ENCODE measurements at regions not wholly inside any gene's neighbourhood (a gene's known extent, or its start where the extent isn't known, plus 50 kb on each side); places are given as distances from the start of the nearest gene placed in this dataset.

DNA sequence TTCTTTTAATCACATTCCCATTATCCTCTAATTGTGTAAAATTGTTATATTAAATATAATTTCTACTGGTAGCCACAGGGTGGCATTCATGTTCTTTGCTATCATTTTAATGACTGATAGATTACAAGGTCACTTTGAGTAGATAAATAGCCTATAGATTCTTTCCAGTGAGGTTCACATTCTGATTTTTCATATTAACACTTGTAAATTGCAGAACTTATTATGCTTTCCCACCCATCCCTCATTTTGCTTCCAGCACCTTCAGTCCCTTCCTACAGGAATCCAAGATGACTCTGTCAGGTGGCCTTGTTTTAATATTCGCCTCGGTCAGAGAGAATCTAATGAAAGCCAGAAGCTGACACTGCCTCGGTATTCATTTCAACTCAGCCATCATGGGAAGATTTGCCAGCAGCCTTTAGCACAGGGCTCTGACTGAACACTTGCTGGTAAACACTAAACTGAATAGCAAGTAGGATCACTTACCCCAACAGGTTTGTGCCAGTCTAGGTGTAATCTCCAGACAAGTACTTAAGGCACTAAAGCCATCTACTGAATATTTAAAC, 101.2 kb upstream of the FSHR start:
- H2AFZ ChIP-seq (ENCODE audit: control insufficient read depth, low read length): no peak overlapping the region
- no peaks in the 10 kb centered on the region for H4K20me1 ChIP-seq (ENCODE audit: control insufficient read depth, extremely low read depth, insufficient read depth, low read length)
- dilution Hi-C loops (cut with MboI; ENCODE audit: extremely low pct_ligation_motif_present, low sequenced_read_pairs): no loop called here
- no peak overlapping the region for H3K4me3 ChIP-seq (ENCODE audit: control insufficient read depth in 2 of 3, extremely low read depth in 1 of 3, insufficient read depth in 2 of 3, low read depth in 1 of 3, low read length in 3 of 3)
- no peak overlapping the region for H3K27ac ChIP-seq (ENCODE audit: control insufficient read depth, insufficient read depth, low read length)
- H3K4me1 ChIP-seq (ENCODE audit: control insufficient read depth, extremely low read depth, insufficient read depth, low read length): no peaks in the 10 kb centered on the region
- H3K9ac ChIP-seq (ENCODE audit: control insufficient read depth, extremely low read depth, insufficient read depth, low read length): no peak overlapping the region
- no peak for FAIRE-seq
- no peaks in the 10 kb centered on the region for H3K79me2 ChIP-seq (ENCODE audit: control insufficient read depth, insufficient read depth, low read length)
- no peaks in the 10 kb centered on the region for H3K9me3 ChIP-seq (ENCODE audit: control insufficient read depth, low read depth, low read length)
- H3K4me2 ChIP-seq (ENCODE audit: control insufficient read depth, extremely low read depth, insufficient read depth, low read depth, low read length): no peak overlapping the region
- H3K9me1 ChIP-seq (ENCODE audit: control insufficient read depth, extremely low read depth, insufficient read depth, low read length): no peaks in the 10 kb centered on the region
- no peaks in the 10 kb centered on the region for H3K36me3 ChIP-seq (ENCODE audit: control insufficient read depth in 2 of 2, extremely low read depth in 1 of 2, insufficient read depth in 2 of 2, low read length in 2 of 2)
- TF ChIP-seq, protein P1, sequence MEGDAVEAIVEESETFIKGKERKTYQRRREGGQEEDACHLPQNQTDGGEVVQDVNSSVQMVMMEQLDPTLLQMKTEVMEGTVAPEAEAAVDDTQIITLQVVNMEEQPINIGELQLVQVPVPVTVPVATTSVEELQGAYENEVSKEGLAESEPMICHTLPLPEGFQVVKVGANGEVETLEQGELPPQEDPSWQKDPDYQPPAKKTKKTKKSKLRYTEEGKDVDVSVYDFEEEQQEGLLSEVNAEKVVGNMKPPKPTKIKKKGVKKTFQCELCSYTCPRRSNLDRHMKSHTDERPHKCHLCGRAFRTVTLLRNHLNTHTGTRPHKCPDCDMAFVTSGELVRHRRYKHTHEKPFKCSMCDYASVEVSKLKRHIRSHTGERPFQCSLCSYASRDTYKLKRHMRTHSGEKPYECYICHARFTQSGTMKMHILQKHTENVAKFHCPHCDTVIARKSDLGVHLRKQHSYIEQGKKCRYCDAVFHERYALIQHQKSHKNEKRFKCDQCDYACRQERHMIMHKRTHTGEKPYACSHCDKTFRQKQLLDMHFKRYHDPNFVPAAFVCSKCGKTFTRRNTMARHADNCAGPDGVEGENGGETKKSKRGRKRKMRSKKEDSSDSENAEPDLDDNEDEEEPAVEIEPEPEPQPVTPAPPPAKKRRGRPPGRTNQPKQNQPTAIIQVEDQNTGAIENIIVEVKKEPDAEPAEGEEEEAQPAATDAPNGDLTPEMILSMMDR (optimal IDR thresholded peaks at IDR 0.05 in 1 of 3, IDR thresholded peaks at IDR 0.05 in 1 of 3, conservative IDR thresholded peaks at IDR 0.05 in 1 of 3; ENCODE audit: extremely low read depth in 1 of 3, insufficient read depth in 2 of 3, low read length in 3 of 3): no peak
- TF ChIP-seq EZH2 (IDR thresholded peaks at IDR 0.05; ENCODE audit: low read length): no peak
- no peak for DNase-seq (ENCODE audit: low read depth, low spot score)
- no peaks in the 10 kb centered on the region for H3K27me3 ChIP-seq (ENCODE audit: control insufficient read depth, extremely low read depth, insufficient read depth, low read length)

DNA sequence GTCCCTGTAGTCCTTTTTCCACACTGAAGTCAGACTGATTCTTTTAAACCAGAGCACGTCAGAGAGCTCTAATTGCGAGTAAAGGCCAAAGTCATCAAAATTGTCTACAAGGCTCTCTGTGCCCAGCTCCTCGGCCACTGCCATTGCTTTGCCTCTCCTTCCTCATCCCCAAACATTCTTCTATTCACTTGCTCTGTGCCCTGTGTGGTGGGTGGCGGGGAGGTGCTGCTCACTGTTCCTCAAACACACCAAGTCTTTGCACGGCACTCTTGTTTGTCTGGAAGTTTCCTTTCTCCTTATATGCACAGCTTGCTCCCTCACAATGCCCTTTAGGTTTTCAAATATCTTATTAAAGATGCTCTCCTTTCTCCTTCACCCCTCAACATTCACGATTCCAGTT, 100.1 kb upstream of the FSHR start:
- no peak overlapping the region for H2AFZ ChIP-seq (ENCODE audit: control insufficient read depth, low read length)
- no peaks in the 10 kb centered on the region for H3K9me3 ChIP-seq (ENCODE audit: control insufficient read depth, low read depth, low read length)
- no peaks in the 10 kb centered on the region for H3K79me2 ChIP-seq (ENCODE audit: control insufficient read depth, insufficient read depth, low read length)
- TF ChIP-seq, protein P1 (optimal IDR thresholded peaks at IDR 0.05 in 1 of 3, IDR thresholded peaks at IDR 0.05 in 1 of 3, conservative IDR thresholded peaks at IDR 0.05 in 1 of 3; ENCODE audit: extremely low read depth in 1 of 3, insufficient read depth in 2 of 3, low read length in 3 of 3): no peak
- no peak for TF ChIP-seq EZH2 (IDR thresholded peaks at IDR 0.05; ENCODE audit: low read length)
- H3K9ac ChIP-seq (ENCODE audit: control insufficient read depth, extremely low read depth, insufficient read depth, low read length): no peak overlapping the region
- H3K9me1 ChIP-seq (ENCODE audit: control insufficient read depth, extremely low read depth, insufficient read depth, low read length): no peaks in the 10 kb centered on the region
- dilution Hi-C loops (cut with MboI; ENCODE audit: extremely low pct_ligation_motif_present, low sequenced_read_pairs): no loop called here
- H3K36me3 ChIP-seq (ENCODE audit: control insufficient read depth in 2 of 2, extremely low read depth in 1 of 2, insufficient read depth in 2 of 2, low read length in 2 of 2): no peaks in the 10 kb centered on the region
- no peak overlapping the region for H3K4me2 ChIP-seq (ENCODE audit: control insufficient read depth, extremely low read depth, insufficient read depth, low read depth, low read length)
- H4K20me1 ChIP-seq (ENCODE audit: control insufficient read depth, extremely low read depth, insufficient read depth, low read length): no peaks in the 10 kb centered on the region
- no peak for FAIRE-seq
- H3K4me1 ChIP-seq (ENCODE audit: control insufficient read depth, extremely low read depth, insufficient read depth, low read length): no peaks in the 10 kb centered on the region
- DNase-seq (ENCODE audit: low read depth, low spot score): no peak
- no peaks in the 10 kb centered on the region for H3K27me3 ChIP-seq (ENCODE audit: control insufficient read depth, extremely low read depth, insufficient read depth, low read length)
- no peak overlapping the region for H3K27ac ChIP-seq (ENCODE audit: control insufficient read depth, insufficient read depth, low read length)
- no peak overlapping the region for H3K4me3 ChIP-seq (ENCODE audit: control insufficient read depth in 2 of 3, extremely low read depth in 1 of 3, insufficient read depth in 2 of 3, low read depth in 1 of 3, low read length in 3 of 3)
